Osteocyte (in vitro differentiated cells): ENCODE measurements at regions not wholly inside any gene's neighbourhood (a gene's known extent, or its start where the extent isn't known, plus 50 kb on each side); places are given as distances from the start of the nearest gene placed in this dataset.
A peak's percentile ranks its signal among the peaks of the same experiment; 100 is the strongest.

Source experiments
- DNase-seq: peaks from one replicate; pipeline ENCODE4 v3.0.0; 2021; ENCODE audit warnings: mixed read lengths; ENCODE audit not compliant: unreplicated experiment; ENCODE audit errors: extremely low spot score
- H3K27ac Mint-ChIP-seq: one replicate; pipeline ENCODE4 v1.8.0; 2021; ENCODE audit warnings: mild to moderate bottlenecking, mixed read lengths; ENCODE audit not compliant: unreplicated experiment
- H3K27me3 Mint-ChIP-seq: one replicate; pipeline ENCODE4 v1.8.0; 2021; ENCODE audit warnings: mixed read lengths; ENCODE audit not compliant: unreplicated experiment
- H3K36me3 Mint-ChIP-seq: one replicate; pipeline ENCODE4 v1.8.0; 2021; ENCODE audit warnings: mixed read lengths; ENCODE audit not compliant: unreplicated experiment
- H3K4me1 Mint-ChIP-seq: one replicate; pipeline ENCODE4 v1.8.0; 2021; ENCODE audit warnings: mixed read lengths; ENCODE audit not compliant: unreplicated experiment
- H3K4me3 Mint-ChIP-seq: one replicate; pipeline ENCODE4 v1.8.0; 2021; ENCODE audit warnings: mild to moderate bottlenecking, moderate library complexity, mixed read lengths; ENCODE audit not compliant: unreplicated experiment
- H3K9me3 Mint-ChIP-seq: one replicate; pipeline ENCODE4 v1.8.0; 2021; ENCODE audit warnings: mixed read lengths; ENCODE audit not compliant: unreplicated experiment
- CTCF ChIP-seq: fragments of 200-600 bp; sonication (generic); IDR thresholded peaks from 2 replicates; pipeline ENCODE4 v1.5.0; 2021; ENCODE audit warnings: antibody characterized with exemption, mild to moderate bottlenecking, moderate library complexity

- no peak for TF ChIP-seq CTCF
- Mint-ChIP-seq H3K4me1 (no peaks in the 10 kb centered on the region), H3K4me3 (no peak overlapping the region), H3K36me3 (no peaks in the 10 kb centered on the region), H3K9me3 (peaks cover 9% of the 10 kb centered on the region), H3K27ac (no peak overlapping the region), H3K27me3 (no peaks in the 10 kb centered on the region)
- DNase-seq = no peak
These were observed 388.7 kb upstream of the RNF32 start for GRCh38 chr7:156251861-156252260.

GRCh38 chr7:156240532-156240931 is 400.0 kb upstream of the RNF32 start:
- Mint-ChIP-seq H3K36me3 (no peaks in the 10 kb centered on the region), H3K4me1 (no peaks in the 10 kb centered on the region), H3K27ac (no peak overlapping the region), H3K4me3 (no peak overlapping the region), H3K9me3 (peaks cover 17% of the 10 kb centered on the region), H3K27me3 (no peaks in the 10 kb centered on the region)
- no peak for TF ChIP-seq CTCF
- DNase-seq = peak; percentile 78

- no peaks in the 10 kb centered on the region for H3K36me3 Mint-ChIP-seq
- H3K27me3 Mint-ChIP-seq = no peaks in the 10 kb centered on the region
- DNase-seq = peak; percentile 69
- TF ChIP-seq CTCF = no peak
- H3K4me3 Mint-ChIP-seq = no peak overlapping the region
- no peaks in the 10 kb centered on the region for H3K4me1 Mint-ChIP-seq
- H3K9me3 Mint-ChIP-seq = peaks cover 18% of the 10 kb centered on the region
- H3K27ac Mint-ChIP-seq = no peak overlapping the region
These were observed 402.0 kb upstream of the RNF32 start for GRCh38 chr7:156238366-156239133.

- TF ChIP-seq CTCF = no peak
- peak; percentile 44 for DNase-seq
- H3K4me3 Mint-ChIP-seq = no peak overlapping the region
- no peaks in the 10 kb centered on the region for H3K27me3 Mint-ChIP-seq
- no peaks in the 10 kb centered on the region for H3K4me1 Mint-ChIP-seq
- no peaks in the 10 kb centered on the region for H3K36me3 Mint-ChIP-seq
- H3K27ac Mint-ChIP-seq = no peak overlapping the region
- peaks cover 18% of the 10 kb centered on the region for H3K9me3 Mint-ChIP-seq
These were observed 403.0 kb upstream of the RNF32 start for GRCh38 chr7:156237614-156238013.

- TF ChIP-seq CTCF = no peak
- no peak overlapping the region for H3K27ac Mint-ChIP-seq
- no peaks in the 10 kb centered on the region for H3K27me3 Mint-ChIP-seq
- H3K9me3 Mint-ChIP-seq = peaks cover 18% of the 10 kb centered on the region
- peak; percentile 73 for DNase-seq
- H3K4me1 Mint-ChIP-seq = no peaks in the 10 kb centered on the region
- no peak overlapping the region for H3K4me3 Mint-ChIP-seq
- H3K36me3 Mint-ChIP-seq = no peaks in the 10 kb centered on the region
These were observed 403.5 kb upstream of the RNF32 start for GRCh38 chr7:156236936-156237599.
